HG02943 (cell line): ENCODE measurements at regions not wholly inside any gene's neighbourhood (a gene's known extent, or its start where the extent isn't known, plus 50 kb on each side); places are given as distances from the start of the nearest gene placed in this dataset.
"Not testable (repeated sequence)": the region's sequence is repeated elsewhere in the genome, so short reads cannot be mapped to it uniquely, and the experiment has no call there.

Experiments used
- ATAC-seq: cut with Tn5 transposase; IDR thresholded peaks from one replicate; pipeline ENCODE4 v1.9.1; 2021; ENCODE audit warnings: mild to moderate bottlenecking, low read depth, moderate library complexity; ENCODE audit not compliant: unreplicated experiment

GRCh38 chr2:43149482-43150107 is 76.8 kb downstream of the ZFP36L2 start:
- ATAC-seq, result no peak

- ATAC-seq, result no peak
These were observed 80.3 kb downstream of the ZFP36L2 start for GRCh38 chr2:43146083-43146482.

GRCh38 chr2:43144263-43144662 is 82.1 kb downstream of the ZFP36L2 start:
- no peak for ATAC-seq

GRCh38 chr2:43143756-43144155 is 82.7 kb downstream of the ZFP36L2 start:
- ATAC-seq, result no peak

- ATAC-seq, result no peak
These were observed 83.4 kb downstream of the ZFP36L2 start for GRCh38 chr2:43142921-43143438.

DNA sequence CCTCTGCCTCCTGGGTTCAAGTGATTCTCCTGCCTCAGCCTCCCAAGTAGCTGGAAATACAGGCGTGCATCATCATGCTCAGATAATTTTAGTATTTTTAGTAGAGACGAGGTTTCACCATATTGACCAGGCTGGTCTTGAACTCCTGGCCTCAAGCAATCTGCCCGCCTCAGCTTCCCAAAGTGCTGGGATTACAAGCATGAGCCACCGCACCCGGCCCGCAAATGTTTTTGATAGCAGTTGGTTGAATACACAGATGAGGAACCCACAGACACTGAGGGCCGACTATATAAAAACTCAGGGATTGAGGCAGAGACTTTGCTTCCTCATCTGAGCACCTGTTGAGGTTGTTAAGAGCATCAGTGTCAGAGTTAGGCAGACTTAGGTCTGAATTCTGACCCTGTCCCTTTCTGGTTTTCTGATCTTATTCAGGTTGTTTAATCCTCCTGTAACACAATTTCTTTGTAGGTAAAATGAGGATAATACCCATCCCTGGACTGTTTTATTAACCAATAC is 84.7 kb downstream of the ZFP36L2 start:
- not testable (repeated sequence) for ATAC-seq

DNA sequence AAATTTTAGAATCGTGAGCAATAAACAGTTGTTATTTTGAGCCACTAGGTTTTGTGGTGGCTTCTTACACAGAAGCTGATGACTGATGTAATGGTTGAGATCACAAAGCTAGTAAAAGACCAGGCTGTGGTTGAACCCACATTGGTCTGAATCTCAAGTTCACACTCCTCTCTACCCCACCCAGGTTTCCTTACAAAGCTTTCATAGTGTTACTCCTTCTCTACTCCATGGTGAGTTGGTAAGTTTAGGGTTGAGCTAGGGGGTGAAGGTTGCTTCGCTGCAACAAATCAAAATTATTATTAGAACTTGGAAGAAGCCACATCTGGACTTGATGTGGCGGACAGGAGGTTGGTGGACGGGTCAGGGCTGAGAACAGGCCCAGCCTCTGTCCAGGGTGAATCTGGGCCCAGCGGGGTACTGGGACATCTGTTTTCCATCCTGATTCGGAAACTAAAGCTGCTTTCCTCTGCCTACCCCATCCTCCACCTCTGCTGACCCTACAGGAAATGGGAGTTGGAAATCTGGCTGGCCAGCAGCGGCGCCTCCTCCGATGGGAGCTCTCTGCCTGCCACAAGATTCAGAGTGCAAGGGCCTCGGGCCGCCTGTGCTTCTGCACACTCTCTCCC is 86.3 kb downstream of the ZFP36L2 start:
- ATAC-seq, result no peak

DNA sequence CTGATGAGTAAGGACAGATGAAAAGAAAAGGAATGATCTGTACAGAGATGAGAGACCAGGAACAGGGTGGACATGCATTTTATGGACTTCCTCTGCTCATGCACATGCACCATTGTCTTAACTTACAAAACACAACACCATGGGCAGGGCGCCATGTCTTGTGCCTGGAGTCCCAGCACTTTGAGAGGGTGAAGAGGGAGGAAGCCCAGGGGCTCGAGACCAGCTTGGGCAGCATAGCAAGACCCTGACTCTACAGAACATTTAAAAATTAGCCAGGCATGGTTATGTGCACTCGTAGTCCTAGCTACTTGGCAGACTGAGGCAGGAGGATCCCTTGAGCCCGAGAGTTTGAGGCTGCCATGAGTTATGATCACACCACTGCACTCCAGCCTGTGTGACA is 86.9 kb downstream of the ZFP36L2 start:
- no peak for ATAC-seq

- no peak for ATAC-seq
These were observed 88.0 kb downstream of the ZFP36L2 start for GRCh38 chr2:43138441-43138840.

DNA sequence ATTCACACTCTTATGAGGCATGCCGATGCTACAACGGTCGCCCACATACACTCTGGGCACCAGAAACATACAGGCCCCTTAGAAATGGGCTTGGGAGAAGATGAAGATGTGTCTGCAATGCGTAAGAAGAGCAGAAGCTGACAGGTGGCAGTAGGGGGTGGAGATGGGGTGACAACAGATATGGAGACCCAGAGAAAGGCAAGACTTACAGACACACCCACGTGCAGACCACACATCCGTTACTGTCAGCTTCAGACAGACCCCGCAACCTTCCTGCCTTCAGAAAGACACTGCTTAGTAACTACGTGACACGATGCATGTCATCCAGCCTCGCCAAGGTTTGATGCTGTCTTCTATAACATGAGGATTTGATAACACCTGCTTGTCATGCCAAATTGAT is 89.5 kb downstream of the ZFP36L2 start:
- no peak for ATAC-seq

GRCh38 chr2:43136011-43136799 is 90.2 kb downstream of the ZFP36L2 start:
- no peak for ATAC-seq

GRCh38 chr2:43135583-43135982 is 90.8 kb downstream of the ZFP36L2 start:
- ATAC-seq, result no peak

GRCh38 chr2:43134571-43134889 is 91.9 kb downstream of the ZFP36L2 start:
- ATAC-seq, result no peak

DNA sequence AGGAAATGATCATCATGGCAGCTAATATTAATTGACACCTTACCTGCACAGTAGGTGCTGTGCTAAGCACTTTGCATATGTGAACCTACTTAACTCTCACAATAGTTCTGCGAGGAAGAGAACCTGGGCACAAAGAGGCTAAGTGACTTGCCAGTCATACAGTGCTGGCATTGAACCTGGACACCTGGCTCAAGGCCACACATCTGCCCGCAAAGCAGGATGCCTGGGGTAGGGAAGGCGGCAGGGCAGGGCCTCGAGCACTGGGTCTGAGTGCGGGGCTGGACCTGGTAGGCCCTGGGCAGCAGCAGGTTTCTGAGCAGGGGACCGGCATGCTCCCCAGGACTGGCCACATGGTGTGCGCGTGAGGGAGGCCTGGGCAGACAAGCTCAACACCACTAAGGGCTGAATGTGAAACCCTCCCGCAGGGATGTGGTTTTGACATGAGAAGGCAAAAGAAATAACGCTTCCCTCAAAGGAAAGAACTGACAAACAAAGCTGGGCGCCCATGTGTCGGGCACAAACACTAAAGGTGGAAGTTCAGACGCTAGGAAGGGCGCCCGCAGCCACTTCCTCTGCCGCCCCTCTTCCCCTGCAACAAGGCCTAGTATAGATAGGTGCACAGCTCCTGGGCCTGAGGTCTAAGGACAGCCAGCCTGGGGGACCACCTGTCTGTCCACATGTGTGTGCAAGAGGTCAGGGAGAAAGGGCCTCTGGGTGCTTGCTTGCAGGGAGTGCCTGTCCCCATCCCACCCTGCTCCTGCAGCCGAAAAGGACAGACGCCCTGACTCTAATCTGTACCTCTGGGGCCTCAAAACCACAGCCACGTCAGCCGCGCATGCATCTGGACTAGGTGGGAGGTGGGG is 92.5 kb downstream of the ZFP36L2 start:
- no peak for ATAC-seq

- no peak for ATAC-seq
These were observed 93.1 kb downstream of the ZFP36L2 start for GRCh38 chr2:43133336-43133707.

DNA sequence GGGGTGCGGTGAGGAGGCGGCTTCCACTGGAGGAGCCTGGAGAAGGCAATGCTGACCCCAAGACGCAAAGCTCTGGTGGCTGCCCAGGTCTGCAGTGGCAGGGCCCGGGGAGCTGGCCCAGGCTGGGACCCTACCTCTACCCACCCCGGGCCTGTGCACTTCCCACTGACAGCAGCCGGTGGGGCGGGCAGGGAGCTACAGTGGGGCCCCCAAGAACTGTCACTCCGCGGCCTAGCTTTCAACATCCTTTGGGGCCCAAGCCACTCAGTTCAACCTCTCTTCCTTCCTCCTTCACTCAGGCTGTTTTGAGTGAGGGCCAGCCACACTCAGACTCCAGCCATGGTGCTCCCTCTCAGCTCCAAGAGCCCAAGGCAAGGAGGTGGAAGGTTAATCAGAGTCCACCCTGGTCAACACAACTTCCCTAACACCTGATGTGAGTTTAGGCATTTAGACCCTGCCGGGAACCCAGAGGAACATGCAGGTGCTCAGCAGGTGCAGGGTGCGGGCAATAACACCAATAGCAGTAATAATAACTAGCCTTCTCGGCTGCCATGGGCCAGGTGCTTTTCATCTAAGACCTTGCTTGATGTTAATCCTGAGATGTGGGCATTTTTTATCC is 93.6 kb downstream of the ZFP36L2 start:
- ATAC-seq, result no peak

GRCh38 chr2:43131890-43132682 is 94.3 kb downstream of the ZFP36L2 start:
- no peak for ATAC-seq

DNA sequence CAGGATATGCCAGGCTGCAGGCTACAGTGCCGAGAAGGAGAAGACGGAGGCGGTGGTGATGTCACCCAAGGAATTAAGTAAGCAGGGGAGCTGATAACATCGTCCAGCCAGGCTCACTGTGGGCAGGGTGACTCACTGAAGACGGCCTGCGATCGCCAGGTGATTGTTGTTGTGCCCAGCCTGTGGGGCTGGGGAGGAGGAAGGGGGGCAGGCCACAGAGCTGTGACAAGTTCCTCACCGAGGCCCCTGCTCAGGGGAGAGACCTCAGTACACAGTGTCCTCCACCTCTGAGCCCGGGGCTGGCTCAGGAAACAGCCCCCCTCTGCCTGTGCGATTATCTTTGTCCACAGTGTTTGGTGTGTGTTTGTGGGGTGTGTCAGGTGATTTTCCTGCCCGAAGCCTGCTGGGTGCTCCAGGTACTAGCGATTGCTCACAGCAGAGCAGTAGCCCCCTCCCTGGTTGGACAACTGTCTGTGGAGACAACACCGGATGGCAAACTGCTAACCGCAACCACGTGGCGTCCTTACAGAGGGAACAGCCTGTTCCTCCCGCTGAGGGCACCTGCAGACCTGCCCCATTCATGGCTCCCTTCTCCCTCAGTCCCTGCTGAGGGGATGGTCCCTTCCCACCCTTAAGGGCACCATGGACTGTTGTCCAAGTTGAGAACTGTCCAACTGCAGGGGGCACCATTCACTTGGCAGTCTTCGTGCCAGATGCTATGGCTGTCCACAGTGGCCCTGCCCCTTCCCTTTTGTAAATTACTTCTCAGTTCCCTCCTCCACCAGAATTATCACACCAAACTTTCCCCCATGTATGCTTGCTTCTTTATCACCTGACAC is 95.1 kb downstream of the ZFP36L2 start:
- no peak for ATAC-seq

DNA sequence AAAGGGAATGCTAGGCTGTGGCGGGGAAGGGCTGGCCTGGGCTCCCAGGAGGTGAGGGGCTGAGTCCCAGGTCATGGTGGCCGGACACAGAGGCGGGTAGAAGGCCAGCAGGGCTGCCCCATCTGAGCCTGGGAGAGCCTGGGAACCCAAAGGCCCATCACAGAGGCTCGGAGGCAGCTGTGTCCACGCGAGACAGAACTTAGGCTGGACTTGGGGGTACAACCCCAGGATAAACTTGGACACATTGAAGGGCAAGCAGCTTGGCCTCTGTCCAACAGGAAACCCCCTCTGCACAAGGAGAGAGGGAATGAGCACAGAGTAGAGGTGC is 95.9 kb downstream of the ZFP36L2 start:
- no peak for ATAC-seq
